GM19452 (cell line): ENCODE measurements at regions not wholly inside any gene's neighbourhood (a gene's known extent, or its start where the extent isn't known, plus 50 kb on each side); places are given as distances from the start of the nearest gene placed in this dataset.
"Not testable (repeated sequence)": the region's sequence is repeated elsewhere in the genome, so short reads cannot be mapped to it uniquely, and the experiment has no call there.

ENCODE experiments used
- ATAC-seq: cut with Tn5 transposase; IDR thresholded peaks from one replicate; pipeline ENCODE4 v1.9.1; 2021; ENCODE audit not compliant: unreplicated experiment

- no peak for ATAC-seq
Observed at GRCh38 chr5:6112538-6112937, 265.8 kb downstream of the MED10 start.

- ATAC-seq, result no peak
Observed at GRCh38 chr5:6112125-6112524, 266.2 kb downstream of the MED10 start.

- no peak for ATAC-seq
Observed at GRCh38 chr5:6111131-6111530, 267.2 kb downstream of the MED10 start.

GRCh38 chr5:6110441-6111005 is 267.8 kb downstream of the MED10 start:
- no peak for ATAC-seq

- ATAC-seq, result no peak
Observed at GRCh38 chr5:6108981-6109825, 269.1 kb downstream of the MED10 start.

- no peak for ATAC-seq
Observed at GRCh38 chr5:6108540-6108848, 269.9 kb downstream of the MED10 start.

- ATAC-seq, result no peak
Observed at GRCh38 chr5:6107675-6108539, 270.4 kb downstream of the MED10 start.

GRCh38 chr5:6106756-6107155 is 271.6 kb downstream of the MED10 start:
- no peak for ATAC-seq

- no peak for ATAC-seq
Observed at GRCh38 chr5:6105320-6105719, 273.0 kb downstream of the MED10 start.

GRCh38 chr5:6096101-6096500 is 282.2 kb downstream of the MED10 start:
- no peak for ATAC-seq

GRCh38 chr5:6094180-6094579 is 284.2 kb downstream of the MED10 start:
- ATAC-seq, result not testable (repeated sequence)

GRCh38 chr5:6090838-6091237 is 287.5 kb downstream of the MED10 start:
- ATAC-seq, result no peak

GRCh38 chr5:6090079-6090654 is 288.2 kb downstream of the MED10 start:
- no peak for ATAC-seq

- no peak for ATAC-seq
Observed at GRCh38 chr5:6088706-6089105, 289.6 kb downstream of the MED10 start.

GRCh38 chr5:6087576-6087975 is 290.8 kb downstream of the MED10 start:
- ATAC-seq, result no peak

GRCh38 chr5:6086871-6087270 is 291.5 kb downstream of the MED10 start:
- no peak for ATAC-seq

- ATAC-seq, result no peak
Observed at GRCh38 chr5:6085341-6085860, 292.9 kb downstream of the MED10 start.

GRCh38 chr5:6084836-6085235 is 293.5 kb downstream of the MED10 start:
- ATAC-seq, result no peak

GRCh38 chr5:6084376-6084775 is 294.0 kb downstream of the MED10 start:
- no peak for ATAC-seq

GRCh38 chr5:6083311-6083978 is 294.9 kb downstream of the MED10 start:
- ATAC-seq, result no peak

GRCh38 chr5:6082685-6083084 is 295.7 kb downstream of the MED10 start:
- no peak for ATAC-seq
